Limb (tissue), 2 donors: ENCODE measurements at regions not wholly inside any gene's neighbourhood (a gene's known extent, or its start where the extent isn't known, plus 50 kb on each side); places are given as distances from the start of the nearest gene placed in this dataset.

Experiments
- DNase-seq, 2 donors: peaks; one replicate each; pipeline ENCODE4 v3.0.0-alpha.2; 2016; ENCODE audit errors: extremely low spot score in 2 of 2

- no peak for DNase-seq
These were observed 116.4 kb upstream of the FST start for GRCh38 chr5:53364061-53364460.

GRCh38 chr5:53366245-53366644, 114.2 kb upstream of the FST start:
- no peak for DNase-seq

- DNase-seq, result no peak
These were observed 112.7 kb upstream of the FST start for GRCh38 chr5:53367727-53368126.

GRCh38 chr5:53368516-53368915, 111.9 kb upstream of the FST start:
- DNase-seq, result no peak

- no peak for DNase-seq
These were observed 111.3 kb upstream of the FST start for GRCh38 chr5:53368966-53369605.

- DNase-seq, result no peak
These were observed 110.7 kb upstream of the FST start for GRCh38 chr5:53369681-53370080.

GRCh38 chr5:53373451-53374158, 106.8 kb upstream of the FST start:
- no peak for DNase-seq

GRCh38 chr5:53376853-53377252, 103.6 kb upstream of the FST start:
- DNase-seq, result no peak

GRCh38 chr5:53378190-53378589, 102.2 kb upstream of the FST start:
- no peak for DNase-seq

- no peak for DNase-seq
These were observed 101.7 kb upstream of the FST start for GRCh38 chr5:53378590-53379247.

GRCh38 chr5:53386341-53386740, 94.1 kb upstream of the FST start:
- no peak for DNase-seq

- DNase-seq, result no peak
These were observed 91.3 kb upstream of the FST start for GRCh38 chr5:53389093-53389492.

- DNase-seq, result no peak
These were observed 88.4 kb upstream of the FST start for GRCh38 chr5:53392073-53392472.

- no peak for DNase-seq
These were observed 85.6 kb upstream of the FST start for GRCh38 chr5:53394808-53395207.

- no peak for DNase-seq
These were observed 83.2 kb upstream of the FST start for GRCh38 chr5:53397141-53397757.

- no peak for DNase-seq
These were observed 82.6 kb upstream of the FST start for GRCh38 chr5:53397845-53398244.

- no peak for DNase-seq
These were observed 80.3 kb upstream of the FST start for GRCh38 chr5:53399926-53400697.

GRCh38 chr5:53403291-53403690, 77.1 kb upstream of the FST start:
- DNase-seq, result no peak

GRCh38 chr5:53403758-53404157, 76.7 kb upstream of the FST start:
- DNase-seq, result no peak

GRCh38 chr5:53405396-53405795, 75.0 kb upstream of the FST start:
- no peak for DNase-seq

- DNase-seq, result no peak
These were observed 73.7 kb upstream of the FST start for GRCh38 chr5:53406630-53407316.
